DOHH2 (cell line): ENCODE measurements at regions not wholly inside any gene's neighbourhood (a gene's known extent, or its start where the extent isn't known, plus 50 kb on each side); places are given as distances from the start of the nearest gene placed in this dataset.

Experiments
- EZH2phosphoT487 ChIP-seq: fragments of 200-600 bp; sonication (generic); IDR thresholded peaks from 2 replicates; pipeline ENCODE4 v1.6.1; 2017; ENCODE audit warnings: borderline replicate concordance, mild to moderate bottlenecking, antibody characterized with exemption, low read length, moderate library complexity, mixed read lengths
- TF ChIP-seq, protein P1 (sequence below): fragments of 200-600 bp; sonication (generic); IDR thresholded peaks from one replicate; pipeline ENCODE4 v1.5.1; 2014; ENCODE audit warnings: antibody characterized with exemption, mild to moderate bottlenecking, low read depth, low read length; ENCODE audit not compliant: poor library complexity, severe bottlenecking

DNA sequence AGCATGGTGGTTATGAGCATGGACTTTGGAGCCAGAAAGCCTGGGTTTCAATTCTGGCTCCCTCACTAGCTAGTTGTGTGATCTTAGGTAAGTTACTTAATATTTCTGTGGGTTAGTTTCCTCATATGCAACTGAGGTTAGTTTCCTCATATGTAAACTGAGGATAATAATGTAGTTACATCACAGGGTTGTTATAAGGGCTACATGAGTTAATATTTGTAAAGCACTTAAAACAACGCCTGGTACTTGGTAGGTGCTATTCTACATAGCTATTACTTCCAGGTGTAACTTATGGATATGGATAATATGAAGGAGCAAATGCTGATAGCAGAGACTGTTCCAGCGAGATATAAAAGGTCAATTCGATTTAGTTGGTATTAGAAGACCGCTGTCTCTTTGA is 69.4 kb upstream of the POU5F2 start:
- TF ChIP-seq, protein P1, sequence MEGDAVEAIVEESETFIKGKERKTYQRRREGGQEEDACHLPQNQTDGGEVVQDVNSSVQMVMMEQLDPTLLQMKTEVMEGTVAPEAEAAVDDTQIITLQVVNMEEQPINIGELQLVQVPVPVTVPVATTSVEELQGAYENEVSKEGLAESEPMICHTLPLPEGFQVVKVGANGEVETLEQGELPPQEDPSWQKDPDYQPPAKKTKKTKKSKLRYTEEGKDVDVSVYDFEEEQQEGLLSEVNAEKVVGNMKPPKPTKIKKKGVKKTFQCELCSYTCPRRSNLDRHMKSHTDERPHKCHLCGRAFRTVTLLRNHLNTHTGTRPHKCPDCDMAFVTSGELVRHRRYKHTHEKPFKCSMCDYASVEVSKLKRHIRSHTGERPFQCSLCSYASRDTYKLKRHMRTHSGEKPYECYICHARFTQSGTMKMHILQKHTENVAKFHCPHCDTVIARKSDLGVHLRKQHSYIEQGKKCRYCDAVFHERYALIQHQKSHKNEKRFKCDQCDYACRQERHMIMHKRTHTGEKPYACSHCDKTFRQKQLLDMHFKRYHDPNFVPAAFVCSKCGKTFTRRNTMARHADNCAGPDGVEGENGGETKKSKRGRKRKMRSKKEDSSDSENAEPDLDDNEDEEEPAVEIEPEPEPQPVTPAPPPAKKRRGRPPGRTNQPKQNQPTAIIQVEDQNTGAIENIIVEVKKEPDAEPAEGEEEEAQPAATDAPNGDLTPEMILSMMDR = no peak
- no peak for TF ChIP-seq EZH2phosphoT487
